Neural cell (in vitro differentiated cells): ENCODE measurements at regions not wholly inside any gene's neighbourhood (a gene's known extent, or its start where the extent isn't known, plus 50 kb on each side); places are given as distances from the start of the nearest gene placed in this dataset.

ENCODE experiments used
- EZH2 ChIP-seq: fragments of 200-600, 300-800 bp; shearing (Covaris generic), sonication (generic); IDR thresholded peaks from 2 replicates; pipeline ENCODE4 v1.6.1; 2014; ENCODE audit warnings: antibody characterized with exemption, low read length, borderline replicate concordance, mild to moderate bottlenecking; ENCODE audit not compliant: insufficient read depth, poor library complexity, severe bottlenecking
- MXI1 ChIP-seq: fragments of 450-650 bp; conservative IDR thresholded peaks from 2 replicates; pipeline ENCODE4 v1.6.1; 2014; ENCODE audit warnings: antibody characterized with exemption, mild to moderate bottlenecking; ENCODE audit not compliant: poor library complexity, severe bottlenecking

GRCh38 chr7:20911081-20911480, 124.4 kb upstream of the SP8 start:
- TF ChIP-seq EZH2 (no peak), MXI1 (no peak)
